ENCODE measurements at regions not wholly inside any gene's neighbourhood (a gene's known extent, or its start where the extent isn't known, plus 50 kb on each side); places are given as distances from the start of the nearest gene placed in this dataset.

GRCh38 chr20:50274570-50275430 lies 84.2 kb downstream of the CEBPB start:
- TF ChIP-seq YY1 (IDR thresholded peaks at IDR 0.05; ENCODE audit: insufficient read depth, insufficient read length) (no peak), SUZ12 (IDR thresholded peaks at IDR 0.05; ENCODE audit: extremely low read depth, insufficient read depth, insufficient read length) (no peak), ZNF274 (IDR thresholded peaks at IDR 0.05; ENCODE audit: low read depth, low read length) (no peak)

Measured in NT2/D1 (cell line).